SKM-1 (cell line): ENCODE measurements at regions not wholly inside any gene's neighbourhood (a gene's known extent, or its start where the extent isn't known, plus 50 kb on each side); places are given as distances from the start of the nearest gene placed in this dataset.
"Not testable (repeated sequence)": the region's sequence is repeated elsewhere in the genome, so short reads cannot be mapped to it uniquely, and the experiment has no call there.

Source experiments
- DNase-seq: peaks from one replicate; lab custom pipeline; 2025; ENCODE audit not compliant: unreplicated experiment; lab: John Stamatoyannopoulos, UW

- DNase-seq = no peak
These were observed 627.0 kb upstream of the FBXO33 start for GRCh38 chr14:40058901-40059897.

- no peak for DNase-seq
These were observed 621.2 kb upstream of the FBXO33 start for GRCh38 chr14:40053416-40053815.

- DNase-seq = no peak
These were observed 596.8 kb upstream of the FBXO33 start for GRCh38 chr14:40028991-40029390.

GRCh38 chr14:40025101-40025500, 592.9 kb upstream of the FBXO33 start:
- no peak for DNase-seq

GRCh38 chr14:40010961-40011360, 578.7 kb upstream of the FBXO33 start:
- DNase-seq = no peak

GRCh38 chr14:40009771-40010170, 577.5 kb upstream of the FBXO33 start:
- no peak for DNase-seq

- DNase-seq = not testable (repeated sequence)
These were observed 576.1 kb upstream of the FBXO33 start for GRCh38 chr14:40008345-40008744.

GRCh38 chr14:40004871-40005500, 572.8 kb upstream of the FBXO33 start:
- no peak for DNase-seq

- DNase-seq = no peak
These were observed 571.5 kb upstream of the FBXO33 start for GRCh38 chr14:40003773-40004172.

- DNase-seq = no peak
These were observed 566.6 kb upstream of the FBXO33 start for GRCh38 chr14:39998854-39999253.

GRCh38 chr14:39998114-39998513, 565.9 kb upstream of the FBXO33 start:
- DNase-seq = no peak

GRCh38 chr14:39991041-39991440, 558.8 kb upstream of the FBXO33 start:
- no peak for DNase-seq

- no peak for DNase-seq
These were observed 556.7 kb upstream of the FBXO33 start for GRCh38 chr14:39988939-39989338.

GRCh38 chr14:39984323-39984722, 552.1 kb upstream of the FBXO33 start:
- DNase-seq = no peak

GRCh38 chr14:39977198-39977597, 545.0 kb upstream of the FBXO33 start:
- DNase-seq = no peak

GRCh38 chr14:39974036-39974435, 541.8 kb upstream of the FBXO33 start:
- DNase-seq = no peak

- no peak for DNase-seq
These were observed 540.5 kb upstream of the FBXO33 start for GRCh38 chr14:39972704-39973103.

GRCh38 chr14:39967885-39968284, 535.7 kb upstream of the FBXO33 start:
- DNase-seq = no peak

GRCh38 chr14:39957987-39958386, 525.8 kb upstream of the FBXO33 start:
- DNase-seq = no peak

- no peak for DNase-seq
These were observed 525.1 kb upstream of the FBXO33 start for GRCh38 chr14:39957290-39957689.

GRCh38 chr14:39956372-39956771, 524.1 kb upstream of the FBXO33 start:
- DNase-seq = no peak

- DNase-seq = no peak
These were observed 516.0 kb upstream of the FBXO33 start for GRCh38 chr14:39948235-39948634.
